GM15510 (cell line): ENCODE measurements at regions not wholly inside any gene's neighbourhood (a gene's known extent, or its start where the extent isn't known, plus 50 kb on each side); places are given as distances from the start of the nearest gene placed in this dataset.

ENCODE experiments used
- POLR2A ChIP-seq: IDR thresholded peaks from 3 replicates; pipeline ENCODE4 v1.6.1; 2011; ENCODE audit warnings: borderline replicate concordance; ENCODE audit not compliant: insufficient read length; ENCODE audit errors: extremely low read depth

DNA sequence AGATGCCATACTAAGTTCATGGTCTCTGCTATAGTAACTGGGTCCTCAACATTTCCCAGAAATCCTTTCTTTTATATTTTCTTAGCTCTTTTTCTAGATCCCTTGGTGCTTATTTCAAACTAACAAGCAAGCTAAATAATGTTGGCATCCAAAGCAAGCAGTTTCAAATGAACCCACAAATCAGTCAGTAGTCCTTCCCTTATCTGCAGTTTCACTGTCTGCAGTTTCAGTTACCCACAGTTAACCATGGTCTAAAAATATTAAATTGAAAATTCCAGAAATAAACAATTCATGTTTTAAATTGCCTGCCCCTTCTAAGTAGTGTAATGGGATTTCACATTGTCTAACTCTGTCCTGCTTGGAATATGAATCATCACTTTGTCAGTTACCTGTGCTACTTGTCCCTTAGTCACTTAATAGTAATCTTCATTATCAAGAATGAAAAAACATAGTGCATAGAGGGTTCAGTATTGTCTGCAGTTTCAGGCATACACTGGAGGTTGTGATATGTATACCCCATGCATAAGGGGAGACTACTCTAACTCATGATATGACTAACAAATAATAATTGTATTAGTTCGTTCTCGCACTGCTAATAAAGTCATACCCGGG, 633.7 kb downstream of the MECOM start:
- TF ChIP-seq POLR2A: no peak

DNA sequence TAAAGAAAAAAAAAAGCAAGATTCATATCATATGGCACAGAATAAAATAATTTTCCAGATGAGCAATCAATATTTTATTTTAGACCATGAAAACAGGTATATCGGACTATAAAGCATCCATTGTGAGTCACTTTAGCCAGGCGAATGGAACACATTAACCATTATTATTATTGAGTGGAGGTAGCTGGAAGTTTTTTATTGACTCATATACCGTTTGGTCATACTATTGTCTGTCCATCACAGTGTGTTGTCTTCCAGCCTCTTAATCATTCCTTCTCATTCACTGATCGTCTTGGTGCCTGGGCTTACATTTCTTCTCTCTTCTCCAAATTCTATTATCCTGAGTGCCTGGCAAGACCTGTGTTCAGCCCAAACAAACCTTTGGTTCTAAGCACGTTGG, 634.8 kb downstream of the MECOM start:
- TF ChIP-seq POLR2A: no peak

DNA sequence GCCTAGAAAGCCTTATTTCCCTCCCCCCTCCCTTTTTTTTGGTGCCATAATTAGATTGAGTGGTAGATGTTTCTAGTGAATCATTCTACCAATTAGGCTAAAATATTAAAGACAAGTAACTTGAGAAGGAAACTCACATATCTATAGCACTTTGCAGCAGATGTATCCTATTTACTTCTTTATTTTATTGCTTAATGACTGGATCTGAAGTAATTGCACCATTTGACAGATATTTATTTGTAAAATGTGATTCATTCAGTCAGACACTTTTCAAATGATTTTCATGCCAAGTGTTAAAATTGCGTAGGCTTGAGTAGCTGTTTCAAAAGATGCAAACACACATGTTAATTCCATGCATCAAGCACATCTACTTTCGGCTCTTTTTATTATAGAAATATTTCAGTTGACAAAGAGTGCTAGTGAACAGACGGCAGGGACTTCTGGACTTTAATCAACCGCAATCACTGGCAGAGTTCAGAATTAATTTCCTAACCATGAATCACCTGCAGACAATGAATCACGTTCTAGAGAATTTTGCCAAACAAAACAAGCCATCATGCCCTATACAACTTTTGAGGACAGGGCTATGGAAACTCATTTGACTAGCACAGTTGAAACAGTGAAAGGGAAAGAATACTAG, 636.8 kb downstream of the MECOM start:
- TF ChIP-seq POLR2A: no peak

DNA sequence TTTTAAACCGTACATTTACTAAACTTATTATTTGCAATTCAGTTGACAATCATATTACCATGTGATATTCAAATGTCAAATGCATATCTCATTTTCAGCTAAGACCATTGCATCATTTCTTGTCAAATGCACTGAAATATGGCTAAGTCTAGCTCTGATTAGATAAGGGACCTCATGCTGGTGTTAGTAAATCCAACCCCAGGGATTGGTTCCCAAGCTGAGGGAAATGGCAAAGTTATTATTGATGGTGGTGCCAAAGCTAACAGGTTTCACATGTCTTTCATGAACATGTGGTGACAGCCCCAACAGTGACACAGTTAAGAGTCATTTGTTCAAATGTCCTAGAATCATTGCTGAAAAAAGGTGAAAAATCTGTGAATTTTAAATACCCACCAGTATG, 641.1 kb downstream of the MECOM start:
- TF ChIP-seq POLR2A: no peak

DNA sequence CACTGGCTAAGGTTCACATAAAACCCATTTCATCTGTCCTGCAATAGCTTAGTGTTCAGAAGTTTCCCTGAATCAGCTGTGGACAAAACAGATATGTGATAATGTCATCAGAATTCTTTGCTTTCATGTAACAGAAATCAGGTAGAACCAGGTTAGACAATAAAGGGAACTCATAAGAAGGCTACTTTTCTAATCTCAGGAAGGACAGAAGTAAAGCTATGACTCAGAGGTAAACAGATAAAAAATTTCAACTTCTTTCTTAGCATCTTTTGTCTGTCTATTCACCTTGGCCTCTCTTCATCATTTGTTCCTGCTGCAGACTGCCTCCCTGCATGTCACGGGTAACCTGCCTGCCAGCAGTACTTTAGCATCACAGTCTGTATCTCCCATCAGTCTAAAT, 643.1 kb downstream of the MECOM start:
- TF ChIP-seq POLR2A: no peak

DNA sequence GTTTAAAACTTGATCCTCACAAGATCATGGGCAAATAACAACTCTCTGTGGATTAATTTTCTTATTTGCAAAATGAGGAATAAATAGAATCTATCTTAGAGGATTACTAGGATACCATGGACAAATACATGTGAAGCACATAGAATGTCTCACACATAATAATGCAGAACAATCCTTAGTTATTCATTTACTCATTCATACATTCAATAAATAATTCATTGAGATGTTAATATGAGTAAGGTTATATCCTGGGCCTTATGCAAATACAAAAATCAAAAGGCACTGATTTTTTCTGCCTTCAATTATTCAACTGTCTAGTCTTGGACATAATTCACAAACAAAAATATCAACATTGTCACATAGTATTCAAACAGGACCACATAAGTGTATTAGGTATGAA, 654.1 kb downstream of the MECOM start:
- TF ChIP-seq POLR2A: no peak

DNA sequence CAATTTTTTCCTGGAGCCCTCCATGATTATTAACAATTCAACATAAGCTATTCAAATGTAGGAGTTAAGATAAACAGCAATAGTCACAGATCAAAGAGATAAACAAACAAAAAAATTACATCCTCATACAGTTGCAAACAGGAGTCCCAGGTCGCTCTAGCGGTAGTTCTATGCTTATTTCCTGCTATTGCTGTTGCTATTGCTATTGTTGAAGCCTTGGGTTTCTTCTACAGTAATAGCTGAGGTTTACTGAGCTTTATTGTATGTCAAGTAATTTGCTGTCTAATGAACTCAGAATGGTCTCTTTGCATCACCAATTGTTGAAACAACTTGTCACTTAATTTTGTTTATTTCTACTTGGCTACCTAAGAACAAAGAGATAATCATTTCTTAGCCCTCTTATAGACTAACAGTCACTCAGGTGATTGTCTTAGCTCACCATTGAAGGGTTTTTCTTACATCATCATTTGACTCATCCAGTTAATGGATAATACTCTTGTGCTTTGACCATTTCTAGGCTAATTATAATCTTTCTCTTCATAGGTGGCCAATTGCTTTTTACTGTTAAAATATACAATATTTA, 654.6 kb downstream of the MECOM start:
- TF ChIP-seq POLR2A: no peak

DNA sequence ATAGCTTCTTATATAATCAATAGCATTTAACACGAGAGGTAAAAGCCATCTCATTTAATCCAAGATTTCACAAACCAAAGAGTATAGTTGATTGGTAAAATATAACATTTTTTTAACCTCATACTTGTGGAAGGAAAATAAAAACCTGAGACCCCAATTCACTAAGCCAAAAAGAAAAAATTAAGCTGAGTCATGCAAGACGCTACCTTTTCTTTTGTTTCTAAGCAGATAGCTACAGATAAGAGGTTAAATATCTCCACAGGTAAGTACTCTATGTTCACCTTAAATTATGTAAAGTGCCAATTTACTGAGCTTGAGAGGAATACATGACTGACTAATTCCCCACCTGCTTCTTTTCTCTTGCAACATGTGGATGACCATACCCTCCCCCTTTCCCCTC, 656.4 kb downstream of the MECOM start:
- TF ChIP-seq POLR2A: no peak

DNA sequence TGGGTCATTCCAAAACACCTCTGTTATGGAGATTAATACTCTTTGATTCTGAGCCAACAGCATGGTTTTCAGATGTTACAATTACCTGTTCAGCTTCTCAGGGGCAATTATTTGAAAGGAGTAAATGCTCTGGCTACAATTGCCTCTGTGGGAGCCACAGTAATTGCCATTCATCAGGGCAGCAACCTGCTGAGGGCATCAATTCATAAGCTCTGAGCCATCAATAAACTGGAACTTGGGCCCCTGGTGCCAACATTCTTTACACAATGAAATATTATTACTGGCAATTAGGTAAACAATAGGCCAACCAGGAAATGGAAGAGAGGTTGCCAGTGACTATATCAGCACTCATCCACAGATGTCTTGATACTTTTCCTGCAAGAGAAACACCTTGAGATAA, 660.8 kb downstream of the MECOM start:
- TF ChIP-seq POLR2A: no peak

DNA sequence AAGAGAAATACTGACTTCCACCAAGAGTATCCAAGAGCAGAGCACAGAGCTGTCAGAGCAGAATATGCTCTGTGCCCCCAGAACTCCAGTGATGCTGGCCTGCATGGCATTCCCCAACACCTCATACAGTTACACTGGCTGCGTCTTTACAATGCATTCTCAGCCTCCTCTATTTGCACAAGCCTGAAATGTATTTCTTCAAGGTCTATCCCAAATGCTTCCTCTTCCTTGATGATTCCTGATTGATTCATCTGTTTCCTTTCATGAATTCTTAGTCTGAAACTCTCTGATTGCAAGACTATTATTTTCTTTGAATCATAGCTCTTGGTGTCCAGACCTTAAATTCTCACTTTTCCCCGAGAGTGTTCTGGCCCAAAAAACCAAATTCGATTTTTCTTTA, 664.7 kb downstream of the MECOM start:
- TF ChIP-seq POLR2A: no peak

DNA sequence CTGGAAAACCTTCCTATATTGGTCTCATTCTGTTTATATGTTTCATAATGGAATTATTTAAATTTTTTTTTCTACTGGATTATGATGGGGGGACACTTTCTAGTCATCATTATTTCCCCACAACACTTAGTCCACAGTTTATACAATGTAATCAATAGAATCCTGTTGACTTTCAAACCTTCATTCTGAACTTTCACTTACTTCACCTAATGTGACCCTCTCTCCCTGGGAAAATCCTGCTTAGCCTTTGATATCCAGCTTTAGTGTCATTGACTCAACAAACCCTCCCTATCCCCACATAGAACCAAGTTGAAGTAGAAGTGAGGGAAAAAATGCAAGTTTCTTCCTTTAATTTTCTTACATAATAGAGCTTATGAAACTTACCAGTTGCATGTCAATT, 666.0 kb downstream of the MECOM start:
- TF ChIP-seq POLR2A: no peak

DNA sequence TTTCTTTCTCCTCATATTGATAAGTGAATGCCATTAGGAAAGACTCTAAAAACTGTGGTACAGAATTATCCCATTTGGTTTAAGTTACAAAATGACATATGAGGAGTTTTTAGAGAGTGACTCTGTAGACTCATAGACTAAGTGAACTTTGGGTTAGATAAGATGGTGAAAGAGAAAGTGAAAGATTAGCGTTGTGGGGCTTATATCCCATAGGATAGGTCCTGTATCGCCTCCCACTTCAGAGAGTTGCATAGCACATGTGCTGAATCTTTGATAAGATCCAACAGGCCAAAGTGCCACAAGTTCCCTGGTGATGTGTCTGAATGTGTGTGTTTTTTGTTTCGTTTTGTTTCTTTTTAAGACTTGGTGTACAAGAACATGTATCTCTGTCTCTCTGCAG, 666.9 kb downstream of the MECOM start:
- no peak for TF ChIP-seq POLR2A

DNA sequence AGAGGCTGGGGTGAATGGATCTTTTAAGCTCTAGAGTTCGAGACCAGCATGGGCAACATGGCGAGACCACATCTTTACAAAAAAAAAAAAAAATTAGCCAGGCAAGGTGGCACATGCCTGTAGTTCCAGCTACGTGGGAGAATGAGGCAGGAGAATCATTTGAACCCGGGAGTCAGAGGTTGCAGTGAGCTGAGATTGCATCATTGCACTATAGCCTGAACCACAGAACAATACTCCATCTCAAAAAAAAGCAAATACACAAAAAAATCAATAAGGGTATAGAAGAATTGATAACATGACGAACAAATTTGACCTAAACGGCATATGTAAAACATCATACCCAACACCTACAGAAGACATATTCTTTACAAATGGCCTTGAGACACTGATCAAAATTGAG, 668.4 kb downstream of the MECOM start:
- no peak for TF ChIP-seq POLR2A

DNA sequence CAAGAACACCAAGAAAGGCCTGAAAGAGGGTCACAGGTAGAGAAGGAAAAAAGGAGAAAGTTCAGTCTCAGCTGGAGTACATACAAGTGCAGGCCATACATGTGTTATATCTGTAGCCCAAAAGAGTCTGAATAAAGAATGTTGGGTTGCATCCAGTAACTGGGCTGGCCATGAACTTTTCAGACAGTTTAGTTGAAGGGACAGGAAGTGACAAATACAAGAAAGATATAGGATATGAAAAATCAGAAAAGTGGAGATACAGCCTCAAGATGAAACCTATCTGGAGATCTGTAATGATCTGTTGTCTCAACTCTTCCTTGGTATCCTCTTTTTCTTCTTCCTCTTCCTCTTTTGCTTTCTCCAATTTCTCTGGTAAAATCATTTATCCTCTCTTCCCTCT, 671.7 kb downstream of the MECOM start:
- no peak for TF ChIP-seq POLR2A

DNA sequence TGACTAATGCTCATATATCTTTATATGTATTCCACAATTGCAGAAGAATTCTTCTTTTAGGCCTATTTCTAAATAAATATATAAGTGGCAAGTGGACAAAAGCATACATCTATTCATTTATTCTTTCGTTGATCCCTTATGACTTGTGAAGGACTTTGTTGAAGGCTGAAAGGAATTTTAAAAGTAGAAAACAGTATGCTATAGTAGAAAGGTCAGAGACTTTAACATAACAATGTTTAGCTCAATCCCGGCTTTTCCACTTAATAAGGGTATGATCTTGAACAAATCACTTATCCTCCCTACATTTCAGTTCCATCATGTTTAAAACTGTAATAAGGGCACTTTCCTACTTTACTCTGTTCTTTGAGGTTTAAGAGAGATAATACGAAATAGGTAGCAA, 672.9 kb downstream of the MECOM start:
- TF ChIP-seq POLR2A: no peak

DNA sequence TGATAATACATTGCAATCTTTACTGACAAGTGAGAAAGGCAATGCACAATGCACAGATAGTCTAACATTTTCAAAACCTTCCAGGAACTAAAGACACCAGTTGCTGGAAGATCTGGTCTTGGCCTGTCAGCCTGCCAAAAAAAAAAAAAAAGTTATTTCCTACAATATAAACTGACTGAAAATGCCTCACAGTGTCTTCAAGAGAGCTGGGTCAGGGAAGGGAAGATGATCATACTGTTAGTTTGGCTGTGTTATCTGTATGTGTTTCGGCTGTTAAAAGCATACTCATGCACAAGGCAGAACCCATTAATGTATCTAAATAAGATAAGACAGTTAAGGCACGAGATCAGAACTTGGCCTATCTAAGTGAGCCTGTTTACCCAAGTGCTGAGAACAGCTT, 673.4 kb downstream of the MECOM start:
- TF ChIP-seq POLR2A: no peak
